Activated CD4-positive, alpha-beta T cell treated with anti-CD3 and anti-CD28 coated beads, Interleukin-2, Interleukin-6, amounts not matched to agents 100 ng/mL and 50 ng/mL, durations not matched to agents 16 hours and 8 hours (primary cell): ENCODE measurements at regions not wholly inside any gene's neighbourhood (a gene's known extent, or its start where the extent isn't known, plus 50 kb on each side); places are given as distances from the start of the nearest gene placed in this dataset.

ENCODE experiments used
- DNase-seq: peaks from one replicate; pipeline ENCODE4 v3.0.0-alpha.2; 2020

DNA sequence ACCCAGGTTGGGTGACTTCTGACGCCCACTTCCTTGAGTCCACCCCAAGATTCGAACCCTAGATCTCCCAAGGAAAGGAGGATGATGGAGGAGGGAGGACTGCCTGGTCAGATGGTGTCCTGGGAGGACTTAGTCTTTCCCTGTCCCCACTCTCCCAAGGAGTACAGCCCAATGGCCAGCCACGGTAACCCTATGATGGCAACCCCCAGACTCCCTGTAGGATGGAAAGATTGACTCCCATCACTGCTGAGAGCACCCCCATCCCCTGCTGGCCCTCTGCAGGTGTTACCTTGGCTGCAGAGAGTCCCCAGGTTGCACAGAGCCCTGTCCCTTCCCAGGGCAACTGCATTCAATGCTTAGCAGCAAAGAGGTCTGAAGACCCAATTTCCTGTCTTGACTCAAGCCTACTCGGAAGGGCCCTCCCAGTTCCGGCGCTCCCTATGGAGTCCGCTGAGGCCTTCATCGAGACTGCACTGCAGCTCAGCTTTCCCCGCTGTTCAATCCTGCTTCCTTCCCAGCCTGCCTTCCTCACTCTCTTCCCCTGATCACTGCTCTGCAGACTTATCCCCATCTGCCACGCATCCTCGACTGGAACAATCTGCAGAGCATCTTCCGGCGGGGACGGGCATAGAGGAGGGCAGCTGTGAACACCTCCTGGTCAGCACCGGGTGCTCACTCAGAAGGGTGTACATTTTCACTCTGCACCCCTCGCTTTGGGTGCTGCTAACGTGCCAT is 50.8 kb upstream of the OCM2 start:
- DNase-seq, result no peak

GRCh38 chr7:98046816-98047215 is 56.8 kb upstream of the OCM2 start:
- no peak for DNase-seq

GRCh38 chr7:98049034-98049433 is 57.6 kb upstream of the LMTK2 start:
- DNase-seq, result no peak

- DNase-seq, result peak; percentile 56
Observed at GRCh38 chr7:98051118-98051744, 55.4 kb upstream of the LMTK2 start.

DNA sequence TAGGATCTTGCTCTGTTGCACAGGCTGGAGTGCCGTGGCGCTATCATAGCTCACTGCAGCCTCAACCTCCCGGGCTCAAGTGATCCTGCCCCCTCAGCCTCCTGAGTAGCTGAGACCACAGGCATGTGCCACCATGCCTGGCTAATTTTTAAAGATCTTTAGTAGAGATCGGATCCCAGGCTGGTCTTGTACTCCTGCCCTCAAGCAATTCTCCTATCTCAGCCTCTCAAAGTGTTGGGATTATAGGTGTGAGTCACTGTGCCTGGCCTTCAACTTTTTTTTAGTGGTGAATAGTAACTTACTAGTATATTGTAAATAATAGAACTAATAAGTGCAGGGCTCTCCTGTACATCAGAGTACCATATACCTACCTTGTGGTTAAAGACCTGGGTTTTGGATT is 52.1 kb upstream of the LMTK2 start:
- no peak for DNase-seq

DNA sequence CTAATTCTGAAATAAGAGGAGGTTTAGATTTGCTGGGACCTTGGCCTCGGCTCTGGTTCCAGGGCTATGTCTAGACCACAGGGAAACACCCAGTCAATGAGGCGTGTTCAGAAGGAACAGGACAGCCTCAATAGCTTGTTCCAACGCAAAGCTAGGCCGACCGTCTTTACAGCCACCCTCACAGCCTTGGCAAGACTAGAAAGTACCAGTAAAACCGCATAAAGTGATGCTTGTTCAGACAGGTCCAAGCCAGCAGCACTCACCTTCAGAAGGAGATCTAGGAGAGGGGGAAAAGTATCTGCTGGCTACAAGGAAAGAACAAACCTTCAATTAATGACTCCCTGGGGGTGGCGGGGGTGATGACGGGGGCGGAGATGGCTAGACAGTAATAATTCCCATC is 50.1 kb upstream of the LMTK2 start:
- DNase-seq, result no peak
